HEK293 (cell line): ENCODE measurements at regions not wholly inside any gene's neighbourhood (a gene's known extent, or its start where the extent isn't known, plus 50 kb on each side); places are given as distances from the start of the nearest gene placed in this dataset.

Experiments
- CTCF ChIA-PET: fragments of 350-600 bp; formaldehyde crosslinking; extraction: SDS; loops from one replicate; lab custom pipeline; 2021; ENCODE audit warnings: antibody characterized with exemption; lab: Yijun Ruan, JAX
- POLR2A ChIA-PET: fragments of 300-600 bp; formaldehyde crosslinking; extraction: SDS; loops from one replicate; lab custom pipeline; 2020; ENCODE audit warnings: antibody characterized with exemption, inconsistent platforms; lab: Yijun Ruan, JAX
- H3K27ac ChIP-seq: fragments of 200-500 bp; sonication (Bioruptor generic); 2 replicates; pipeline ENCODE4 v1.5.1; 2014; ENCODE audit warnings: low read depth, low read length, control low read depth, inconsistent platforms; ENCODE audit errors: extremely low read depth
- H3K36me3 ChIP-seq, 2 experiments: fragments of 200-500 bp in 1 of 2; sonication (Bioruptor generic) in 1 of 2; 1 replicate in 1 of 2; 2 replicates in 1 of 2; pipeline ENCODE4 v1.5.1; 2014 to 2017; ENCODE audit warnings: inconsistent platforms in 2 of 2, low read length in 2 of 2; ENCODE audit not compliant: control insufficient read depth in 2 of 2, insufficient read depth in 1 of 2
- H3K4me1 ChIP-seq: fragments of 200-500 bp; sonication (Bioruptor generic); 2 replicates; pipeline ENCODE4 v1.5.1; 2014; ENCODE audit warnings: mild to moderate bottlenecking, low read length, inconsistent platforms; ENCODE audit not compliant: control insufficient read depth, insufficient read depth
- H3K4me3 ChIP-seq: 2 replicates; pipeline ENCODE4 v1.5.1; 2011; ENCODE audit warnings: low read depth, mild to moderate bottlenecking, control low read depth, low read length, moderate library complexity
- H3K9me3 ChIP-seq: fragments of 200-500 bp; sonication (Bioruptor generic); 2 replicates; pipeline ENCODE4 v1.5.1; 2014; ENCODE audit warnings: low read depth, low read length, inconsistent platforms; ENCODE audit not compliant: control insufficient read depth, insufficient read depth
- KLF7 ChIP-seq: fragments of 450-650 bp; formaldehyde crosslinking; IDR thresholded peaks from 2 replicates; pipeline ENCODE4 v1.5.1; 2016; ENCODE audit warnings: missing biosample characterization, missing genetic modification characterization, borderline replicate concordance
- MEIS1 ChIP-seq: sonication (generic); formaldehyde crosslinking; IDR thresholded peaks from 2 replicates; pipeline ENCODE4 v1.8.1; 2022; ENCODE audit warnings: missing genetic modification reagents, mild to moderate bottlenecking, borderline replicate concordance
- PRDM10 ChIP-seq: fragments of 450-650 bp; formaldehyde crosslinking; IDR thresholded peaks from 2 replicates; pipeline ENCODE4 v1.5.1; 2016; ENCODE audit warnings: missing biosample characterization, missing genetic modification characterization
- ZBTB17 ChIP-seq: fragments of 450-650 bp; formaldehyde crosslinking; IDR thresholded peaks from 2 replicates; pipeline ENCODE4 v1.5.1; 2016; ENCODE audit warnings: missing biosample characterization, missing genetic modification characterization
- ZBTB21 ChIP-seq: fragments of 450-650 bp; formaldehyde crosslinking; IDR thresholded peaks from 2 replicates; pipeline ENCODE4 v1.5.1; 2017; ENCODE audit warnings: missing biosample characterization, missing genetic modification characterization
- ZBTB48 ChIP-seq: fragments of 450-650 bp; formaldehyde crosslinking; IDR thresholded peaks from 2 replicates; pipeline ENCODE4 v1.5.1; 2016; ENCODE audit warnings: missing biosample characterization, missing genetic modification characterization
- ZFP3 ChIP-seq: fragments of 450-650 bp; formaldehyde crosslinking; IDR thresholded peaks from 2 replicates; pipeline ENCODE4 v1.5.1; 2016; ENCODE audit warnings: low read depth, missing biosample characterization, missing genetic modification characterization
- ZFP37 ChIP-seq: fragments of 450-650 bp; formaldehyde crosslinking; IDR thresholded peaks from 2 replicates; pipeline ENCODE4 v1.5.1; 2016; ENCODE audit warnings: missing biosample characterization, missing genetic modification characterization
- ZNF169 ChIP-seq: fragments of 450-650 bp; formaldehyde crosslinking; IDR thresholded peaks from 2 replicates; pipeline ENCODE4 v1.5.1; 2016; ENCODE audit warnings: missing biosample characterization, missing genetic modification characterization
- ZNF18 ChIP-seq: fragments of 450-650 bp; formaldehyde crosslinking; IDR thresholded peaks from 2 replicates; pipeline ENCODE4 v1.5.1; 2016; ENCODE audit warnings: missing biosample characterization, missing genetic modification characterization
- ZNF184 ChIP-seq: fragments of 450-650 bp; IDR thresholded peaks from 2 replicates; pipeline ENCODE4 v1.5.1; 2018; ENCODE audit warnings: missing biosample characterization, mild to moderate bottlenecking, missing genetic modification characterization
- ZNF23 ChIP-seq: fragments of 450-650 bp; formaldehyde crosslinking; IDR thresholded peaks from 2 replicates; pipeline ENCODE4 v1.5.1; 2016; ENCODE audit warnings: missing biosample characterization, missing genetic modification characterization, borderline replicate concordance
- ZNF26 ChIP-seq: fragments of 450-650 bp; formaldehyde crosslinking; IDR thresholded peaks from 2 replicates; pipeline ENCODE4 v1.5.1; 2016; ENCODE audit warnings: missing biosample characterization, missing genetic modification characterization
- ZNF350 ChIP-seq: fragments of 450-650 bp; formaldehyde crosslinking; IDR thresholded peaks from 2 replicates; pipeline ENCODE4 v1.5.0; 2017; ENCODE audit warnings: missing biosample characterization, mild to moderate bottlenecking, missing genetic modification characterization
- ZNF449 ChIP-seq: fragments of 450-650 bp; formaldehyde crosslinking; IDR thresholded peaks from 2 replicates; pipeline ENCODE4 v1.5.1; 2017; ENCODE audit warnings: missing biosample characterization, mild to moderate bottlenecking, missing genetic modification characterization, moderate library complexity
- ZNF521 ChIP-seq: fragments of 450-650 bp; formaldehyde crosslinking; IDR thresholded peaks from 2 replicates; pipeline ENCODE4 v1.5.1; 2017; ENCODE audit warnings: missing biosample characterization, mild to moderate bottlenecking, missing genetic modification characterization
- ZNF548 ChIP-seq: fragments of 450-650 bp; formaldehyde crosslinking; IDR thresholded peaks from 2 replicates; pipeline ENCODE4 v1.5.1; 2016; ENCODE audit warnings: missing biosample characterization, missing genetic modification characterization
- ZNF558 ChIP-seq: fragments of 450-650 bp; formaldehyde crosslinking; IDR thresholded peaks from 2 replicates; pipeline ENCODE4 v1.5.1; 2016; ENCODE audit warnings: missing biosample characterization, missing genetic modification characterization
- ZNF571 ChIP-seq: fragments of 450-650 bp; formaldehyde crosslinking; IDR thresholded peaks from 2 replicates; pipeline ENCODE4 v1.5.0; 2017; ENCODE audit warnings: missing biosample characterization, missing genetic modification characterization
- ZNF626 ChIP-seq: fragments of 450-650 bp; sonication (Bioruptor Pico); formaldehyde crosslinking; IDR thresholded peaks from 2 replicates; pipeline ENCODE4 v1.5.1; 2018; ENCODE audit warnings: missing biosample characterization, missing genetic modification characterization, inconsistent platforms
- ZNF645 ChIP-seq: fragments of 450-650 bp; formaldehyde crosslinking; IDR thresholded peaks from 2 replicates; pipeline ENCODE4; 2016; ENCODE audit warnings: missing biosample characterization, missing genetic modification characterization
- ZNF785 ChIP-seq: fragments of 450-650 bp; formaldehyde crosslinking; IDR thresholded peaks from 2 replicates; pipeline ENCODE4 v1.5.1; 2016; ENCODE audit warnings: missing biosample characterization, missing genetic modification characterization
- ZSCAN23 ChIP-seq: fragments of 450-650 bp; formaldehyde crosslinking; IDR thresholded peaks from 2 replicates; pipeline ENCODE4 v1.5.1; 2016; ENCODE audit warnings: missing biosample characterization, missing genetic modification characterization

- TF ChIP-seq PRDM10 (tag by site-specific recombination), result no peak
Observed at GRCh38 chr4:162645381-162645780, 481.6 kb upstream of the FSTL5 start (continued).

GRCh38 chr4:162644346-162644745, 480.5 kb upstream of the FSTL5 start:
- POLR2A ChIA-PET, result no interaction called here
- H3K27ac ChIP-seq, result no peak overlapping the region
- H3K9me3 ChIP-seq, result no peaks in the 10 kb centered on the region
- no peaks in the 10 kb centered on the region for H3K4me1 ChIP-seq
- TF ChIP-seq ZNF23 (no peak), ZFP37 (tag by site-specific recombination) (no peak)
- TF ChIP-seq, all 188 proteins: peak for 0
- Histone ChIP-seq H3K4me3 (no peak overlapping the region), H3K36me3 (no peaks in the 10 kb centered on the region)
- CTCF ChIA-PET, result interaction anchor here (0.7 kb wide), 1 partner anchor 141 kb away, joined by 4 read pairs; no protein-coding TSS in a partner anchor

- H3K36me3 ChIP-seq, result no peaks in the 10 kb centered on the region
- no peak overlapping the region for H3K4me3 ChIP-seq
- no peaks in the 10 kb centered on the region for H3K4me1 ChIP-seq
- POLR2A ChIA-PET, result no interaction called here
- TF ChIP-seq ZNF626 (tag by site-specific recombination) (no peak), ZNF521 (tag by site-specific recombination) (no peak), ZBTB17 (tag by site-specific recombination) (no peak), ZNF571 (no peak), ZBTB48 (no peak), KLF7 (tag by site-specific recombination) (no peak), ZBTB21 (tag by site-specific recombination) (no peak), ZNF184 (tag by site-specific recombination) (no peak), ZNF18 (no peak), ZFP3 (tag by site-specific recombination) (no peak), ZNF350 (no peak), MEIS1 (CRISPR knock-in tag) (no peak), ZSCAN23 (tag by site-specific recombination) (no peak), ZNF785 (tag by site-specific recombination) (no peak), ZNF645 (tag by site-specific recombination) (no peak), ZNF169 (no peak), ZNF548 (no peak), ZNF558 (no peak), ZNF449 (no peak), ZNF26 (tag by site-specific recombination) (no peak)
- no peak overlapping the region for H3K27ac ChIP-seq
- H3K9me3 ChIP-seq, result no peaks in the 10 kb centered on the region
- CTCF ChIA-PET, result no interaction called here
Observed at GRCh38 chr4:162640152-162640551, 476.4 kb upstream of the FSTL5 start.
